GM18870 (cell line): ENCODE measurements at regions not wholly inside any gene's neighbourhood (a gene's known extent, or its start where the extent isn't known, plus 50 kb on each side); places are given as distances from the start of the nearest gene placed in this dataset.

Experiments
- ATAC-seq: cut with Tn5 transposase; IDR thresholded peaks from one replicate; pipeline ENCODE4 v1.9.1; 2021; ENCODE audit warnings: moderate library complexity; ENCODE audit not compliant: unreplicated experiment

DNA sequence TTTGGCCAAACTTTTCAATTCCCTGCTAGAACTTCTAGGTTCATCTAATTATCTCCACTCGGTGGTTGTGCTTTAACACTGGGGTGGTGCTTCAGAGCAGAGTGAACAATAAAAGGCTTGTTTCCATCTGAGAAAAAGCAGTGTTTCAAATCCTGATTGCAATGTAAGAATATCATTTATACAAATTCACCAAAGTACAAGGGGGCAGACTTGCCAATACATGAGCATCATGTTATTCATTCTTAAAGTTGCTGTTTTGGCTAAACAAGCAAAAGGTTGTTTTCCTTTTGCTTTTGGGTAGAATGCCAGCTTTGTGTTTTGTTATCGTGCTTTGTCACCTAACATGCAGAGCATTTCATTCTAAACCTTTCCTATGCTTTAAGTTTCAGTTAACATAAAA is 78.5 kb upstream of the UBAC2 start:
- ATAC-seq = no peak

DNA sequence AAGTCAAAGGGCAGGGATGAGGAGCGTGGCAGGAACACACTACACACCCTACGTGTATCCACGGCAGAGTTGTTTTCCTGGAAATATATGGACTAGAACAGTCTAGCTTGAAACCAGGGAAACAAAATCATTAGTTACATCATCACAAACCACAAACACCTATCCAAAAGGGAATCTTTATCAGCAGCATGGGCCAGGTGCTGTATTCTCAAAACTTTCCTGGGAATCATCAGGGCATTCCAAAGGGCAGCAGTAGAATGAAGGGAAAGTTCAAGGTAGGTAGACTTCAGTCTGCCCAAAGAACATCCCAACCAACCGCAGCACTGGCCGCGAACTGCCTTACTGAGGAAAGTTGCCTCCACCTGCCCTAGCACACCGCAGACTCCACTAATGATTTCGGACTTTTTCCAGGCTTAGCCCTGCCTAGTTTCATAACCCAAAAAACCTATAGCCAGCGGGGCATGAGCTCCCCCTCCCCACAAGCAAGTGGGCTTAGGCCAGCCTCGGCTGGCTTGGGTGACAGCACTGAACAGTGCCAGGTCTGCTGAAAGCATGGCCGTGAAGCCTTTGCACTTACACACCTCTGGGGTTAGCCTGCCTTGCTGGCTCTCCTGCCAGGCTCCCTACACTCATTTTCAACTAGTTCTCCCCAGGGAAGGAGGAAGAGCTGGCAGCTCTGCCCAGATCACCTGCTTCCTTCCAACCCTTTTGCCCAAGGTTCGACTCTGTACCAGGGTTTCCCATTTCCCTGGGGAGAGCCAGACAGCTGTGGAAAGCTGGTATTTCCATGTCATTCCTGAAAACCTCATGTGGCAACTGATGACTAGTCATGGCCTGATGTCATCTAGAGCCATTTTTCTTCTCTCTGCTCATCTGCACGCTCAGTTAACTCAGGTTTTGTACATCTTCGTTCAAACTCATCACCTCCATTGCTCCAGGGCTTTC is 77.3 kb upstream of the UBAC2 start:
- no peak for ATAC-seq

DNA sequence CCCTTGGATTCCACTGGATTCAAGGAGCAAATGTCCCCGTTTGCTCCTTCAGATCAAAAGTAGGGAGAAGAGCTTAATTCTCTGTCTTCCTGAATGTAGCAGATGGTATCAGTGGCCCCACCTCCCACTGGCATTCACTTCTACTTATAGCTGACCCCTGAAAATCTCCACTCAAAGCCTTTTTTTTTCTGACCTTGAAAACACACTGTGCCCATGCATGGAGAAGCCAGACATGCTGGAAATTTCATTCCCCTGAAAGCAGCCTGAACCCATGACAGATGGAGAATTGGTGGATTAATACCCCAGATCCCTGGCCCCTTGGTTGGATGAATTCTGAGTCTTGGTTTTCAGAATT is 76.6 kb upstream of the UBAC2 start:
- ATAC-seq = no peak

DNA sequence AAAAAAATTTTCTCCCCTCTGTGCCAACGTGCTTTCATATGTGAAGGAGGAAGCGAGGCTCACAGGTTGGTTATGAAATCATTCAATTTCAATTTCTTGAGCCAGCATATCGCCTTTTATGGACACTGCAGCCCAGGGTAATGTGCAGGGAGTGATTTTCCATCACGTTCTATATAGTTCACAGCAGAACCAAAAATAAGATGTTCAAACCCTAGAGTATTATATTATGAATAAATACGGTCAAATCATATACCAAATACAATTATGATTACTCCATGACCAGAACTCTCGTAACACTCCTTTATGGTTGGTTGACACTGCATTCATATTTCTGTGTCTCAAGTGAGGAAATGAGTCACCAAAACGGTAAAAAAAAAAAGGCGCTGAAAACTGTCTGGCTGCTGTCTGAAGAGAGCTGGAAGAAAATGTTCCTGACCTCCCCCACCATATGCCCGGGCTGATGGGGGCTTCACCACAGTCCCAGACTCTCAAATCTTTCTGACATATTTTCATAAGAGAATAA is 75.8 kb upstream of the UBAC2 start:
- peak; percentile 89 for ATAC-seq

DNA sequence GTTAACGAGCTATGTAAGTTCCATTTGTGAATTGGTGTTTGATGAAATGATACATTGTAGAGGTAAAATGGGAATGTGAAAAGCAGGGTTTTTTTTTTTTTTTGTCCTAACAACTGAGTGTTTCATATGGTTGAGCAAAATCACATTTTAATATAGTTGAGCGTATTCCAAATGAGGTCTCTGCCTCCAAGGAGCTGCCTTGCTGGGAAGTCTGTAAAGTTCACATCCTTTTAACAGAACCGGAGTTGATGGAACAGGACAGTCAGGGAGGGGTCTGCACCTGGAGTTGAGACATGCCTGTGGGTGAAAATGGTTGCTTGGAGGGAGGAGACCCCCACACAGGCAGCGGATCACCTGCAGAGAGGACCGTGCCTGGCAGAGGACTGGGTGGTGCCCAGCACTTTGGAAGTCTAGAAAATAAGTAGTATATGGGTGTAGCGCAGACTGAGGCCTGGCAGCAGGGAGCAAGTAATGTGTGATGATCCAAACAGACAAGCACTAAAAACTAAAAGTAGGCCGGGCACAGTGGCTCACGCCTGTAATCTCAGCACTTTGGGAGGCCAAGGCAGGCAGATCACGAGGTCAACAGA is 75.2 kb upstream of the UBAC2 start:
- no peak for ATAC-seq

DNA sequence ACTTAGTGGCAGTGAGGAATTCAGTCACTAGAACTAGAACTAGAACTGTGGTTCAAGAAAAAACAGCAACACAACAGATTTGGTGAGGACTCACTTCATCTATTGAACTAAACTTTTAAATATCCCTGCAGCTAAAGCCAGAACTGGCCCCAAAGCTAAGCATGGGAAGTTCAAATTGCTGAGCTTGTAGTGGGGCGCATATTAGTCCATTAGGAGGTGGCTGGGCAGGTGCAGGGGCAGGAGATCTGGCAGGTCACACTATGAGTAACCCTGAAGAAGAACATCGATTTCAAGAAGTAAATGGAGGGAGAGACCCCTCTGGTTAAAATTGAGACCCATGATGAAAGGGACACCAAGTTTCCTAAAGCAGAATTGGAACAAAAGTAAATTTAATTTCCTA is 73.8 kb upstream of the UBAC2 start:
- no peak for ATAC-seq

DNA sequence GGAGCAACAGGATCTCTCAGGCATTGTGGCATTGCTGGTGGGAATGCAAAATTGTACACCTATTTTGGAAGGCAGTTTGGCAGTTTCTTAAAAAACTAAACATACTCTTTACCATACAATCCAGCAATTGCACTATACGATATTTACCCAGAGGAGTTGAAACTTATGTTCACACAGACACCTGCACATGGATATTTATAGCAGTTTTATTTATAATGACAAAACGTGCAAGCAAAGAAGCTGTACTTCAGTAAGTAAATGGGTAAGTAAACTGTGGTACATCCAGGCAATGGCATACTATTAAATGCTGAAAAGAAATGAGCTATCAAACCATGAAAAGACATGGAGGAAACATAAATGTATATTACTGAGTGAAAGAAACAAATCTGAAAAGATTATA is 71.6 kb upstream of the UBAC2 start:
- ATAC-seq = no peak

DNA sequence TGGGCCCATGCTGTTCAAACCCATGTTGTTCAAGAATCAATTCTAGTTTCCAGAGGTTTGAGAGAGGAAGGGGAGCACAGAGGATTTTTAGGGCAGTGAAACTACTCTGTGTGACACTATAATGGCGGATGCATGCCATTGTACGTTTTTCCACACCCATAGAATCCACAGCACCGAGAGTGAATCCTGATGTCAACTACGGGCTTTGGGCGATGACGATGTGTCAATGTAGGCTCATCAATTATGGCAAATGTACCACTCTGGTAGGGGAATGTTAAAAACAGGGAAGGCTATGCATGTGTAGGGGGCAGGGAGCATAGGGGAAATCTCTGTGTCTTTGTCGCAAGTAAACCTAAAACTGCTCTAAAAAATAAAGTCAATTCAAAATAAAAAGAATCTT is 70.7 kb upstream of the UBAC2 start:
- no peak for ATAC-seq

DNA sequence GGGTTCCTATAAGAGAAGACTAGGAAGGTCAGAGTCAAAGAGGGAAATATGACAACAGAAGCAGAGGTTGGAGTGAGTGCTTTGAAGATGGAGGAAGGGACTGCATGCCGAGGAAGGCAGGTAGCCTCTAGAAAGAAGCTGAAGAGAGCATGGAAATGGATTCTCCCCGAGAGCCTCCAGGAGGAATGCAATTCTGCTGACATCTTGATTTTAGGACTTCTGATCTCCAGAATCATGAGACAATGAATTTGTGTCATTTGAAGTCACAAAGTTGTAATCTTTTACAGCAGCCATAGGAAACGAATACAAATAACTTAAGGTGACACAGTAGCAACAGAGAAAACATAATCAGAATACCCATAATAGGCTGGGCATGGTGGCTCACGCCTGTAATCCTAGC is 69.2 kb upstream of the UBAC2 start:
- ATAC-seq = no peak

DNA sequence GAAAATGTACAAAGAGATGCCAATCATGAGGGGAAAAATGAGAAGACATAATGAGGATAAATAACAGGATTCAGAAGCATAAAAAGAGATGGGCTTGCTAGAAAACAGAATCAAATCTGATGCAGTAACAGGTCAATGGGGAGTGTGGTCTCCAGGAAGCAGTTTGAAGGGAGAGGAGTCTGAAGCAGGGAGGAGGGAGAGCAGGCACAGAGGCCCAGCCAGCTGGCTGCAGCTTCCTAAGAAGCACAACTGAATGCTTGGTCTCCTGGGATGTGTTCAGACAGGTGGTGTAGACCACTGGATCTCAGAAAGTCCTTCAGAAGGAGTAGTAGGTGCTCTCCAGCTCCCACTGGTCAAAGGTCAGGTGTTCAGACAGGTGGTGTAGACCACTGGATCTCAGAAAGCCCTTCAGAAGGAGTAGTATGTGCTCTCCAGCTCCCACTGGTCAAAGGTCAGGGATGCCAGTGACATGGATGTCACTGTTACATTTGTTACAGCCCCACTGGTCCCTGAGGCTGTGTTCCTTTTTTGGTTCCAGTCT is 68.3 kb upstream of the UBAC2 start:
- ATAC-seq = no peak

DNA sequence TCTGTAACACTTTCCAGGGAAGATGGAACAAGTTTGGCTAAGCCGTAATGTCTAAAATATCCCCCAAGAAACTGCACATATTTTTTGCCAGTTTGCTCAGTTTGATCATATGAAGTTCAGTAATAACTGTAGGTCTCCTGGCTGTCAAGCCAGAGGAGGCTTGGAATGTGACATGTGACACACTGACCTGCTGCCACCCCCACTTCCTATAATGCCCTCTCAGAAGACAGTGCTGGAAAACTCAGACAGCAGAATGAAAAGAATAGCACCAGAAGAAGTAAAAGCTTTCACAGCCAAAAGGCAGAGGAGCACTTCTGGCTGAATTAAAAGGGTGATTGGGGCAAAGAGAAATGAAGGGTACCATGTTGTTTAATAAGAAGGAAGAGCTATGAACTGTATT is 67.4 kb upstream of the UBAC2 start:
- ATAC-seq = no peak

DNA sequence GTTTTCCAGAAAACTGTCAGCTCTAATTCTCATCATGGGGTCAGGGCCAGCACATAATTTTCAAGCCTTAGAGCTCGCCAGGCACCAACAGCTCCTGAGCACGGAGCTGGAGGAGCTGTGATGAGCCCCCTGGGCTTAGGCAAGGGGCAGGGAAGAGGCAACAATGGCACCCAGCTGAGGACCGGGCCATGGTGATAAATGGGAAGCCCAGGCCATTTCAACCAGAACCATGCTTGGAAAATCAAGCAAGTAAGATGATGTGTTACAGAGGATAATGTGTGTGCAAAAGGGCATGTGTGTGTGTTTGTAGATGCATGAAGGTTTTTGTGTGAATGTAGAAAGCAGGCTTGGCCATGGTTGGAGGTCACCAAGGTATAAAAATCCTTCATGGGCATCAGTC is 66.8 kb upstream of the UBAC2 start:
- no peak for ATAC-seq

DNA sequence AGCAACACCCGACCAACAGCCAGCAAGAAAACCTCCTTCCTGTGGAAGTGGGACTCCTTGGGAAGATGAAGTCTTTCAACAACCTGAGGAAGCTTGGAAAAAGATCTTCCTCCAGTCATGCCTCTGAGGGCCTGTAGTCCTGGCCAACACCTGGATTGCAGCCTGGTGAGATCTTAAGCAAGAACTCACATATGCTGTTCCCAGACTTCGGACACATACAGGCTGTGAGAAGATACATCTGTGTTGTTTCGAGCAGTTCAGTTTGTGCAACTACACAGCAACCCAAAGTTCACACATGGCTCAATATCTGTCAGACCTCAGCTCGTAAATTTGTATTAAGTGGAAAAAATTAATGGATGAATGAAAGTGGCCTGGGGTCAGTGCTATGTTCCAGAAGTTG is 65.1 kb upstream of the UBAC2 start:
- no peak for ATAC-seq

DNA sequence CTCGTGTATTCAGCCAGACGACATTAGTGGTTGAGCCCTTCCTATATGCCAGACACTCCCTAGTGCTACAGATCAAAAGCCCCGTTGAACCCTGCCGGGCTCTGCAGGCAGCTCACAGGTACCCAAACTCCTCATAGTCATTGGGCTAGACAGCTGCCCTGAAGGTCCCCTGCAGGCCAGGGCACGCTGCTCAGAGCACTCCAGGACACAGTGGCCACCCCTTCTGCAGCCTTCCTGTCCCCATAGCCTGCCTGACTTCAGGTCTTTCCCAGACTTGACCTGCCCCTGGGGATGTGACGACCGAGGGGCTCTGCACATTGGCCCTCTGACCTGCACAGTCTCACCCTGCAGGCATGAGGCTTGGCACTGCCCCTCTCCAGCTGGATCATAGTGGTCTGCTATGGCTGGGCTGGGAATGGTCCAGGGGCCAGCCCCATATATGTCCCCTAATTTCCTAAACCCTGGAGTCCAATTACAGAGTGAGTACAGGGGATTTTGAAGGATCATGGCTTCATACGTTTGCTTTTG is 64.2 kb upstream of the UBAC2 start:
- no peak for ATAC-seq

DNA sequence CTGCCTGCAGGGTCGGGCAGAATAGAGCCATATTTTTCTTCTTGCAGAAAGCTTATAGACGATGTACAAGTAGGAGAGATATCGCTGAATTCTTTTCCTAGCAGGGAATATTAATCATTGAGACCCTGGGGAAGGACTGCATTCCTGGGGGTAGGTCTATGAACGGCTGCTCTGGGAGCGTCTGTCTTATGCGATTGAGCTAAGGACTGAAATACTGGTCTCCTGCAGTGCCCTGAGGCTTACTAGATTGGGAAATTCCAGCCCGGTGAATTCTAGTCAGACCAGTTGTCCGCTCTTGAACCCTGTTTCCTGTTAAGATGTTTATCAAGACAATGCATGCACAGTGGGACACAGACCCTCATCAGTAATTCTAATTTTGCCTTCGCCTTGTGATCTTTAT is 59.8 kb upstream of the UBAC2 start:
- ATAC-seq = no peak

DNA sequence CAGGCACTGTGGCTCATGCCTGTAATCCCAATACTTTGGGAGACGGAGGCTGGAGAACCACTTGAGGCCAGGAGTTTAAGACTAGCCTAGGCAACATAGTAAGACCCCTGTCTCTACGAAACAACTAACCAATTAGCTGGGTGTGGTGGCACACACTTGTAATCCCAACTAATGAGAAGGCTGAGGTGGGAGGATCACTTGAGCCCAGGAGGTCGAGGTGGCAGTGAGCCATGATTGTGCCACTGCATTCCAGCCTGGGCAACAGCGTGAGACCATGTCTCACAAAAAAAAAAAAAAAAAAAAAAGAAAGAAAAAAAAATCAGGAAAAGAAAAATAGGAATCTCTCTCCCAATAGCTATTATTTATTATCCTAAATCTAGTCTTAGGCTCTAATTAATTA is 56.8 kb upstream of the UBAC2 start:
- no peak for ATAC-seq

DNA sequence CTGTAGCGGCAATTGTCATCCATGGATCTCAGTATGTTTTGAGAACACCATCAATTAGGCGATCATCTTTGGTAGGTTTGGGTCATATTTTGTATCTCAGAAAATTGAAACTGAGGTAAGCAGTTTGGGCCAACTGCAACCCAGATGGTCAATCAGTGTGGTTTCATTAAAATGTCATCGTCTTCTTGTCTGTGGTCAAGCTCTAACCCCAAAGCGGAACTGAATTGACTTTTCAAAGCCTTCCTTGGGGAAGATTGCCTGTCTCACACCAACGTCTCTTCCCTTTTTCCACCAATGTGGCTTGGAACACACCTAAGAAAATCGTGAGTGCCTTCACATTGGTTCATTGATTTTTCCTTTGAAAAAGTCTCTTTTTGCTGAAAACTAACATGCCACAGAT is 56.3 kb upstream of the UBAC2 start:
- ATAC-seq = no peak

DNA sequence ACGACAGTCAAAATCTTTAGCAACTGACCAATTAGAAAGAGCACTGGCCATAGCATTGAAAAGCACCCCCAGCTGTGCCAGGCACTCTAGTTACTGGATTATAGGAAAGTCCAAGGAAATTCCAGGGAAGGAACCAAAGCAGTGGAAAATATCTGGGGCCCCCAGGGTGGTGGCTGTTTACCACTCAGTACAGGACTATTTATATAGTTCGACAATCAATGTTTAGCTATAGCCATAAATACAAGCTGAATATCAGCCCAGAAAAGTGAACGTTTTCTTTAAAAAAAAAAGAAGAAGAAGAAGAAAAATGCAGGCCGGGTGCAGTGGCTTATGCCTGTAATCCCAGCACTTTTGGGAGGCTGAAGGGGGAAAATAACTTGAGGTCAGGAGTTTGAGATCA is 55.2 kb upstream of the UBAC2 start:
- ATAC-seq = no peak

DNA sequence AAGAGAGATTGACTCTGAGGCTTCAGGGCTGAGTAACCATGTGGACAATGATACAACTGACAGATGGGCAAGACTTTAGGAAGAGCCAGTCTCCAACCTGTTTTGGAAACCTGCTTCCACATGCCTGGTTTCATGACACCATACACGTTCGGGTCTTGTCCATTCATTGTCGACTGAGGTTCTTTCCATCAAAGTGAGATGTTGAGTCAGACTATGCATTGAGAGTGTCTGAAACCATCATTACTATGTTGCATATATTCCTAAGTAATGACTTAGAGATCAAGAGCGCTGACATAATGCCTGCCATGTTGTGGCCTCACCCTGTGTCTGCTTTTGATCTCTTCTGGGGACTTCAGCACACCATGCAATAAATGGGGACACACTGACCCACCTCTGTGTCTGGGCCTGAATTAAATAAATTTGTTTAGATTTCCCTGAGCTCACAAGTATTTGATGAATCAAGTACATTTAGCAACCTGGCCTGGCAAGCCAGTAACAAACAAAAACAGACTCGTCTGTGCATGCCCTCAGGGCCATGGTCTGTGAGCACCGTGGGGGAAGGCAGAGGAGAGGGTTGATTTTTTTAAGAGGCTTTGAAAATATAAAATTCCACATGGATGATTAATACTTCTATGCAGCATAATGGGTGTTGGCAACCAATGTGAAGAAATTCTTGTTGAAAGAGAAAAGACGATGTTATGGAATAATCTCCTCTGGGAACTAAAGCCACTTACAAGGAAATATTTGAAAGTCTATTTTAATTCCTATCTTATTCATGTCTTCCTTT is 49.9 kb upstream of the UBAC2 start:
- no peak for ATAC-seq
